ENCODE measurements at regions not wholly inside any gene's neighbourhood (a gene's known extent, or its start where the extent isn't known, plus 50 kb on each side); places are given as distances from the start of the nearest gene placed in this dataset.

GRCh38 chr1:94653454-94653853 is 111.9 kb upstream of the F3 start:
- Histone ChIP-seq H3K14ac (replicated peaks; ENCODE audit: low read depth, low read length) (peak overlapping the region; percentile 96), H3K4me3 (ENCODE audit: insufficient read depth, low read depth, low read length) (no peak overlapping the region), H2AK5ac (ENCODE audit: low read depth, low read length) (peak overlapping the region; percentile 98), H3K18ac (ENCODE audit: low read depth, low read length) (peak overlapping the region; percentile 6), H3K27ac (ENCODE audit: insufficient read depth, low read length) (peak overlapping the region; percentile 74), H2AK9ac (replicated peaks; ENCODE audit: low read depth, low read length, poor library complexity) (peak overlapping the region; percentile 76), H4K20me1 (ENCODE audit: insufficient read depth, low read length) (no peaks in the 10 kb centered on the region), H2AFZ (replicated peaks; ENCODE audit: low read length, poor library complexity) (peak overlapping the region; percentile 64), H4K8ac (ENCODE audit: low read depth in 2 of 2, low read length in 2 of 2) (peak overlapping the region; percentile 87 to 96), H3K36me3 (ENCODE audit: control insufficient read depth, insufficient read depth, low read length) (no peaks in the 10 kb centered on the region), H3K79me1 (ENCODE audit: low read depth in 1 of 2, low read length in 2 of 2) (peaks cover 0 to 13% of the 10 kb centered on the region in 2 experiments; a peak in 2 of 4 replicates), H3K4me1 (ENCODE audit: control insufficient read depth, insufficient read depth, low read length) (peaks cover 19% of the 10 kb centered on the region), H3K23ac (ENCODE audit: low read depth, low read length) (peak overlapping the region; percentile 79), H4K5ac (ENCODE audit: low read depth, low read length) (peak overlapping the region; percentile 97), H3K4me2 (ENCODE audit: low read depth, low read length) (no peak overlapping the region), H2BK120ac (ENCODE audit: low read depth, low read length) (peak overlapping the region; percentile 100), H2BK5ac (ENCODE audit: low read depth, low read length, poor library complexity, severe bottlenecking) (peak overlapping the region; percentile 80), H3K9me3 (ENCODE audit: control insufficient read depth, insufficient read depth, low read length) (no peaks in the 10 kb centered on the region), H3K9me1 (ENCODE audit: insufficient read depth, low read length) (peaks cover 20% of the 10 kb centered on the region), H4K91ac (ENCODE audit: insufficient read depth, low read depth, low read length) (peak overlapping the region; percentile 98), H3K9ac (ENCODE audit: low read depth, low read length) (peak overlapping the region; percentile 52), H3K27me3 (ENCODE audit: control insufficient read depth, insufficient read depth, low read length) (no peaks in the 10 kb centered on the region), H2BK15ac (ENCODE audit: low read depth, low read length) (peak overlapping the region; percentile 97), H2BK20ac (ENCODE audit: low read depth, low read length) (peak overlapping the region; percentile 66), H3K4ac (ENCODE audit: low read depth, low read length) (peak overlapping the region; percentile 97), H3K56ac (ENCODE audit: extremely low read depth, insufficient read depth, low read length) (peak overlapping the region; percentile 63; the same call in 1 of the 2 replicates)
- dilution Hi-C loops (cut with HindIII; ENCODE audit: low sequenced_read_pairs, unreplicated experiment), result no loop called here
- DNase-seq (no peak), ATAC-seq (ENCODE audit: low read depth) (no peak)
- WGBS, 2 experiments (ENCODE audit: extremely low coverage in 2 of 2, insufficient read length in 1 of 2), result no CpG with 5 or more reads among the region's 3 CpGs
- ChIA-PET POLR2A (ENCODE audit: unreplicated experiment) (interaction anchor here (1.2 kb wide), 1 partner anchor 112 kb away, joined by 6 read pairs; the partner anchor contains the start of gene F3), CTCF (interaction anchor here (0.7 kb wide), 1 partner anchor 591 kb away, joined by 3 read pairs; no protein-coding TSS in a partner anchor)
- intact Hi-C loops (cut with micrococcal nuclease), result no loop called here
- in situ Hi-C loops (cut with MboI; ENCODE audit: low sequenced_read_pairs), result no loop called here
- BruUV-seq (replicated peaks), result no TSS peak
- TF ChIP-seq BHLHE40 (IDR thresholded peaks at IDR 0.05; ENCODE audit: low read depth, low read length), result no peak
- TF ChIP-seq, protein P1, sequence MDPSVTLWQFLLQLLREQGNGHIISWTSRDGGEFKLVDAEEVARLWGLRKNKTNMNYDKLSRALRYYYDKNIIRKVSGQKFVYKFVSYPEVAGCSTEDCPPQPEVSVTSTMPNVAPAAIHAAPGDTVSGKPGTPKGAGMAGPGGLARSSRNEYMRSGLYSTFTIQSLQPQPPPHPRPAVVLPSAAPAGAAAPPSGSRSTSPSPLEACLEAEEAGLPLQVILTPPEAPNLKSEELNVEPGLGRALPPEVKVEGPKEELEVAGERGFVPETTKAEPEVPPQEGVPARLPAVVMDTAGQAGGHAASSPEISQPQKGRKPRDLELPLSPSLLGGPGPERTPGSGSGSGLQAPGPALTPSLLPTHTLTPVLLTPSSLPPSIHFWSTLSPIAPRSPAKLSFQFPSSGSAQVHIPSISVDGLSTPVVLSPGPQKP (IDR thresholded peaks at IDR 0.05; ENCODE audit: borderline replicate concordance, low read depth, low read length), result no peak
- no peak for TF ChIP-seq POLR2A (IDR thresholded peaks at IDR 0.05; ENCODE audit: low read depth, low read length)
- no peak for TF ChIP-seq CHD1 (IDR thresholded peaks at IDR 0.05; ENCODE audit: low read depth, low read length)
- no peak for TF ChIP-seq FOS (IDR thresholded peaks at IDR 0.05; ENCODE audit: low read depth, low read length)
- TF ChIP-seq CEBPB (IDR thresholded peaks at IDR 0.05; ENCODE audit: low read depth, low read length), result no peak
- TF ChIP-seq, protein P2, sequence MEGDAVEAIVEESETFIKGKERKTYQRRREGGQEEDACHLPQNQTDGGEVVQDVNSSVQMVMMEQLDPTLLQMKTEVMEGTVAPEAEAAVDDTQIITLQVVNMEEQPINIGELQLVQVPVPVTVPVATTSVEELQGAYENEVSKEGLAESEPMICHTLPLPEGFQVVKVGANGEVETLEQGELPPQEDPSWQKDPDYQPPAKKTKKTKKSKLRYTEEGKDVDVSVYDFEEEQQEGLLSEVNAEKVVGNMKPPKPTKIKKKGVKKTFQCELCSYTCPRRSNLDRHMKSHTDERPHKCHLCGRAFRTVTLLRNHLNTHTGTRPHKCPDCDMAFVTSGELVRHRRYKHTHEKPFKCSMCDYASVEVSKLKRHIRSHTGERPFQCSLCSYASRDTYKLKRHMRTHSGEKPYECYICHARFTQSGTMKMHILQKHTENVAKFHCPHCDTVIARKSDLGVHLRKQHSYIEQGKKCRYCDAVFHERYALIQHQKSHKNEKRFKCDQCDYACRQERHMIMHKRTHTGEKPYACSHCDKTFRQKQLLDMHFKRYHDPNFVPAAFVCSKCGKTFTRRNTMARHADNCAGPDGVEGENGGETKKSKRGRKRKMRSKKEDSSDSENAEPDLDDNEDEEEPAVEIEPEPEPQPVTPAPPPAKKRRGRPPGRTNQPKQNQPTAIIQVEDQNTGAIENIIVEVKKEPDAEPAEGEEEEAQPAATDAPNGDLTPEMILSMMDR (conservative IDR thresholded peaks at IDR 0.05; ENCODE audit: low read depth, low read length), result no peak
- no peak for TF ChIP-seq NFE2L2 (IDR thresholded peaks at IDR 0.05; ENCODE audit: low read depth, low read length)
